WERI-Rb-1 (cell line): ENCODE measurements at regions not wholly inside any gene's neighbourhood (a gene's known extent, or its start where the extent isn't known, plus 50 kb on each side); places are given as distances from the start of the nearest gene placed in this dataset.

Experiments
- DNase-seq: peaks from one replicate; pipeline ENCODE4 v3.0.0-alpha.2; 2020
- H3K27ac ChIP-seq: fragments of 250-450 bp; sonication (Bioruptor Pico); 2 replicates; pipeline ENCODE4 v1.5.1; 2020; ENCODE audit warnings: mild to moderate bottlenecking, moderate library complexity
- H3K27me3 ChIP-seq: fragments of 250-450 bp; sonication (Bioruptor Pico); 2 replicates; pipeline ENCODE4 v1.5.1; 2021; ENCODE audit warnings: mild to moderate bottlenecking, low read depth, moderate library complexity; ENCODE audit not compliant: insufficient read depth, severe bottlenecking
- H3K36me3 ChIP-seq: fragments of 250-450 bp; sonication (Bioruptor Pico); 2 replicates; pipeline ENCODE4 v1.5.1; 2020; ENCODE audit warnings: mild to moderate bottlenecking, moderate library complexity
- H3K4me3 ChIP-seq: 2 replicates; pipeline ENCODE4 v1.5.1; 2011; ENCODE audit warnings: low read depth, mild to moderate bottlenecking, control low read depth, low read length
- H3K9me3 ChIP-seq: fragments of 250-450 bp; sonication (Bioruptor Pico); 2 replicates; pipeline ENCODE4 v1.5.1; 2021; ENCODE audit warnings: mild to moderate bottlenecking, moderate library complexity; ENCODE audit not compliant: severe bottlenecking
- TF ChIP-seq, protein P1 (sequence below): IDR thresholded peaks from 2 replicates; pipeline ENCODE4 v1.5.1; 2011; ENCODE audit warnings: low read depth, mild to moderate bottlenecking, control low read depth, inconsistent platforms, low read length

DNA sequence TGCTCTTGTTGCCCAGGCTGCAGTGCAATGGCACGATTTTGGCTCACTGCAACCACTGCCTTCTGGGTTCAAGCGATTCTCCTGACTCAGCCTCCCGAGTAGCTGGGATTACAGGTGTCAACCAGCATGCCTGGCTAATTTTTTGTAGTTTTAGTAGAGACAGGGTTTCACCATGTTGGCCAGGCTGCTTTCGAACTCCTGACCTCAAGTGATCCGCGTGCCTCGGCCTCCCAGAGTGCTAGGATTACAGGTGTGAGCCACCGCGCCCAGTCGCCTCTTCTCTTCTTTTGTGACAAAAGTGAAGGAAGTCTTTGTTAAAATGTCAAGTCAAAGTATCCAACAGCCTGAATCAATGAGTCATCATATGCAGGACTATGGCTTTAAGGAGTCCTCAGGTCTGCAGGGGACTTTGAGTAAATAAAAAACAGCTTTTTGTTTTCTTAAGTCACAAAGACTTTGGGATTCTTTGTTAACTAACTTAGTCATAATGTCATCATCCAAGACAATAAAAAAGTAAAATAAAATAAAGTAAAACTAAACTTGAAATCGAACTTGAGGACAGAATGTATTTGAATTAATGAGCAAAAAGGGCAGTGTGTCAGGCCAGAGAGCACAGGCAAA is 1153.2 kb downstream of the SUCLG1 start:
- DNase-seq: no peak
- no peaks in the 10 kb centered on the region for H3K27me3 ChIP-seq
- H3K36me3 ChIP-seq: no peaks in the 10 kb centered on the region
- H3K9me3 ChIP-seq: no peaks in the 10 kb centered on the region
- no peak overlapping the region for H3K4me3 ChIP-seq
- H3K27ac ChIP-seq: no peak overlapping the region
- TF ChIP-seq, protein P1, sequence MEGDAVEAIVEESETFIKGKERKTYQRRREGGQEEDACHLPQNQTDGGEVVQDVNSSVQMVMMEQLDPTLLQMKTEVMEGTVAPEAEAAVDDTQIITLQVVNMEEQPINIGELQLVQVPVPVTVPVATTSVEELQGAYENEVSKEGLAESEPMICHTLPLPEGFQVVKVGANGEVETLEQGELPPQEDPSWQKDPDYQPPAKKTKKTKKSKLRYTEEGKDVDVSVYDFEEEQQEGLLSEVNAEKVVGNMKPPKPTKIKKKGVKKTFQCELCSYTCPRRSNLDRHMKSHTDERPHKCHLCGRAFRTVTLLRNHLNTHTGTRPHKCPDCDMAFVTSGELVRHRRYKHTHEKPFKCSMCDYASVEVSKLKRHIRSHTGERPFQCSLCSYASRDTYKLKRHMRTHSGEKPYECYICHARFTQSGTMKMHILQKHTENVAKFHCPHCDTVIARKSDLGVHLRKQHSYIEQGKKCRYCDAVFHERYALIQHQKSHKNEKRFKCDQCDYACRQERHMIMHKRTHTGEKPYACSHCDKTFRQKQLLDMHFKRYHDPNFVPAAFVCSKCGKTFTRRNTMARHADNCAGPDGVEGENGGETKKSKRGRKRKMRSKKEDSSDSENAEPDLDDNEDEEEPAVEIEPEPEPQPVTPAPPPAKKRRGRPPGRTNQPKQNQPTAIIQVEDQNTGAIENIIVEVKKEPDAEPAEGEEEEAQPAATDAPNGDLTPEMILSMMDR: no peak

DNA sequence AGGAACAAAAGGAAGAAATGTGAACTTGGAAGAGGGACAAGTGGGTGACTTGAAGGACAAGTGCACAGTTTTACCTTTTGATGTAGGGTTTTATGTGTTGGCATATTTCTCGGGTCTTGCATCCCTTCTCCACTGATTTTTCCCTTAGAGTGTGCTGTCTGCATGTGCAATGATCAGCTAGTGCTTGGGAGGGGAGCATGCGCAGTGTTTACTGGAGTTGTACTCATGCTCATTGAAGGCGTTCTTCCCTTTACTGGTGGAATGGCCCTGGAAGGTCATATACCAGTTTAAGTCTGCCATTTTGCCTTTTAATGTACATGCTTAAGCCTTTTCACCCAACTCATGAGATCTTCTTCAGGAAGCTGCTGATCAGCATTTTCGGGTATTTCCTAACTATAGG is 1168.0 kb downstream of the SUCLG1 start:
- no peak overlapping the region for H3K27ac ChIP-seq
- H3K36me3 ChIP-seq: no peaks in the 10 kb centered on the region
- H3K9me3 ChIP-seq: no peaks in the 10 kb centered on the region
- H3K4me3 ChIP-seq: no peak overlapping the region
- no peaks in the 10 kb centered on the region for H3K27me3 ChIP-seq
- no peak for DNase-seq
- TF ChIP-seq, protein P1: no peak

DNA sequence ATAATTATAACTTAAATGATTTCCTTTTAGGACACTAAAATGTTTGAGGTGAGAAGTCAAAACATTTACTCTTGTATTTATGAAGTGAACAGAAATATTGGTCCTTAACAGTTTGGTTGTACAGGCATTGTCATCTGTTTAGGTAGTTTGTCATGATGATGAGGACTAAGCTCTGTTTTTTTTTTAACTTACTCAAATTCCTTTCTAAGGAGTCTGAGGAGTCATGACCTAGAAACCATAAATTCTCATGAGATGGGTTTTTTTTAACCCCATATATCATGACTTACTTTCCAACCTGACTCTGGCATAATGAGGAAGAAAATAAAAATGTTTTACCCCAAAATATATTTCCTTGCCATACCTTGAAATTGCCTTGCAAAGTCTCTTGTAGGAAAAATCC is 1176.2 kb downstream of the SUCLG1 start:
- no peak for DNase-seq
- H3K27me3 ChIP-seq: no peaks in the 10 kb centered on the region
- TF ChIP-seq, protein P1: no peak
- no peak overlapping the region for H3K27ac ChIP-seq
- H3K4me3 ChIP-seq: no peak overlapping the region
- no peaks in the 10 kb centered on the region for H3K36me3 ChIP-seq
- no peaks in the 10 kb centered on the region for H3K9me3 ChIP-seq

GRCh38 chr2:83282043-83282795 is 1176.9 kb downstream of the SUCLG1 start:
- TF ChIP-seq, protein P1: no peak
- Histone ChIP-seq H3K27me3 (no peaks in the 10 kb centered on the region), H3K27ac (no peak overlapping the region), H3K4me3 (no peak overlapping the region), H3K9me3 (no peaks in the 10 kb centered on the region), H3K36me3 (no peaks in the 10 kb centered on the region)
- DNase-seq: no peak

GRCh38 chr2:83280391-83280790 is 1178.7 kb downstream of the SUCLG1 start:
- Histone ChIP-seq H3K4me3 (no peak overlapping the region), H3K36me3 (no peaks in the 10 kb centered on the region)
- no peak for DNase-seq

More at GRCh38 chr2:83280391-83280790, 1178.7 kb downstream of the SUCLG1 start:
- no peak overlapping the region for H3K27ac ChIP-seq
- TF ChIP-seq, protein P1: no peak
- no peaks in the 10 kb centered on the region for H3K27me3 ChIP-seq
- no peaks in the 10 kb centered on the region for H3K9me3 ChIP-seq
